ENCODE measurements at regions not wholly inside any gene's neighbourhood (a gene's known extent, or its start where the extent isn't known, plus 50 kb on each side); places are given as distances from the start of the nearest gene placed in this dataset.

- TF ChIP-seq POLR2A (IDR thresholded peaks at IDR 0.05; ENCODE audit: low read depth, low read length) = no peak
- TF ChIP-seq CTCF (IDR thresholded peaks at IDR 0.05; ENCODE audit: extremely low read depth in 1 of 2, insufficient read depth in 1 of 2, low read depth in 1 of 2, low read length in 2 of 2) = no peak
- TF ChIP-seq EZH2 (IDR thresholded peaks at IDR 0.05; ENCODE audit: borderline replicate concordance, low read depth, low read length, severe bottlenecking) = no peak
- no peak for TF ChIP-seq POLR2AphosphoS5 (IDR thresholded peaks at IDR 0.05; ENCODE audit: insufficient read depth, low read depth, low read length)
- TF ChIP-seq JUN (IDR thresholded peaks at IDR 0.05; ENCODE audit: borderline replicate concordance, insufficient read depth, insufficient read length, low read depth) = no peak
- TF ChIP-seq, protein P1, sequence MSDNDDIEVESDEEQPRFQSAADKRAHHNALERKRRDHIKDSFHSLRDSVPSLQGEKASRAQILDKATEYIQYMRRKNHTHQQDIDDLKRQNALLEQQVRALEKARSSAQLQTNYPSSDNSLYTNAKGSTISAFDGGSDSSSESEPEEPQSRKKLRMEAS (IDR thresholded peaks at IDR 0.05; ENCODE audit: insufficient read depth, insufficient read length) = no peak
- TF ChIP-seq GATA2 (IDR thresholded peaks at IDR 0.05; ENCODE audit: insufficient read depth, insufficient read length, low read depth, low read length) = no peak
These were observed 96.1 kb upstream of the SHH start for GRCh38 chr7:155908385-155908784.
